ENCODE measurements at regions not wholly inside any gene's neighbourhood (a gene's known extent, or its start where the extent isn't known, plus 50 kb on each side); places are given as distances from the start of the nearest gene placed in this dataset.

DNA sequence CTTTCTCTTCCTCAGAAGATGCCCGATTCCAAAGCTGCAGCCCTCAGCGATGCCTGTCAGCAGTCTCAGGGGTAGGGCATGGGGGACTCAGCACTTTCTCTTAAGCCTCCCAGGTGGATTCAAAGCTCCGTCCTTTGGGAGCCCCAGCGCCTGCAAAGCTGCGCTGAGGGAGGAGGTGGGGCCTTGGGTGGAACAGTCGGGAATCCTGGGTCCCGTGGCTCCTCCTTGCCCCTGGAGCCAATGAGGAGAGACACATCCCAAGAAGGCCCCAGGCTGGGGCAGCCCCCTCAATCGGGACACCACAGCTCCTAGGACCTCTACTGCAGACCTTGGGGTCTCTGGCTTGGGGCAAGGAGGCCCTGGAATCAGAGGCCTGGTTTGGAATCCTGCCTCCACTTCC, 227.5 kb upstream of the IGF1R start:
- no peak for DNase-seq (ENCODE audit: low spot score)

GRCh38 chr15:98421419-98422129, 226.8 kb upstream of the IGF1R start:
- DNase-seq (ENCODE audit: low spot score) = peak; percentile 80

DNA sequence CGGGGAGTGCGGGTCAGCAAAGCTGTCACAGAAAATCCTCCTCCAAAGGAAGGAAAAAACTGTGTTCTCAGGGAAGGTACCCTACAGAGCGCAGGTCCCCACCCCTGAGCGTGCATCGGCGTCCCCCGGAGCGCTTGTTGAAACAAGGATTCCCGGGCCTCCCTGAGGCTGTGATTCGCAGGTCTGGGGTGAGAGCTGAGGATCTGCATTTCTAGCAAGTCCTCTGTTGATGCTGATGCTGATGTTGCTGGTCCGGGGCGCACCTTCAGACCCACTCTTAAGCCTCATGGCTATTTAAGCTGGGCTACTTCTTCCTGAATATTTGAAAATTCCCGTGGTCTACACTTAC, 226.2 kb upstream of the IGF1R start:
- DNase-seq (ENCODE audit: low spot score) = no peak

GRCh38 chr15:98425173-98425572, 223.2 kb upstream of the IGF1R start:
- no peak for DNase-seq (ENCODE audit: low spot score)

GRCh38 chr15:98427321-98427720, 221.0 kb upstream of the IGF1R start:
- no peak for DNase-seq (ENCODE audit: low spot score)

DNA sequence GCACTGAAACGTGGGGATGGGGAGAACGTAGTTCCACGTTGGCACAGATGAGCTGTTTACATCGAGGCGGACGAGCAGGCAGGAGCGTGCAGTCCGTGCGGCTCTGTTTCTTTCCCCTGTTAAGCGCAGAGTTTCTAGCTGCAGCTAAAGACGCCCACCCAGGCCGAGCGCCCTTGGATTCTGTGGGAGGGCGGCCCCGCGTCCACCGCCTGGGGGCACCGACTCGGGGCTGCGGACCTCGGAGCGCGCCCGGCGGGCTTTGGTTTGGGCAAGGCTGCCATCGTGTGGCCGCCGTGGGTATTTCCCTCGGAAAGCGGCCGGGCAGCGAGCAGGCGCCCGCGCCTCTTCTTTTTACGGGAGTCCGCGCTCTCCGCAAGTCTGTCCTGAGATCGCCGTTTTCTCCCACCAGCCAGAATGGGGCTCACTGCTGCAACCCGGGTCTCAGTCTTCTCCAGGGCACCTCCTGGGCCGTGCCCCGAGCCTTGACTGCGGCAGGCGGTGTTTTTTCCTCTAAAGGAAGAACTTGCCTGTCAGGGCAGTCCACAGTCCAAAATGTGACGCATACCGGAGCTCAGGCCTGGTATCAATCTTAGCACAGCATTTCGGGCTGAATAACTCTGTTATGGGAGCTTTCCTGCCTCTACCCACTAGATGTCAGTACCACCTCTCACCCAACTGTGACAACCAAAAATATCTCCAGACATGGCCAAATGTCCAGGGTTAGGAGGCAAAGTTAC, 219.9 kb upstream of the IGF1R start:
- DNase-seq (ENCODE audit: low spot score) = peak; percentile 86

DNA sequence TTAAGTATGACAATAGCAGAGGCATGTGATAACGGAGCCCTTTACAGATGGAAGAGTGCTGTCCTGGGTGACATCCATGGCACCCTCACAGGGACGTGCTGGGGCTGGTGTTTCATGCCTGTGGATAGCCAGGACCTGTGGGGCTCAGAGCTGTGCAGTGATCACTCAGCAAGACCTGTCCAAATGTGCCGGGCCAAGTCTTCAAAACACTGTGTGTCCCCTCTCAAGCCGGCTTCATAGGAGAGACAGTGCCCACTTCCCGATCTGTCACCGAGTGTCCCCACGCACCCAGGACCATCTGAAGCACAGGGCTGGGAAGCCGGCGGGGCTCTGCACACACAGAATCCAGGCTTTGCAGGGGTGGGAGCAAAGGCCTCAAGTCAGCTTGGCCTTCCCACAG, 217.2 kb upstream of the IGF1R start:
- no peak for DNase-seq (ENCODE audit: low spot score)

- DNase-seq (ENCODE audit: low spot score) = peak; percentile 50
These were observed 215.0 kb upstream of the IGF1R start for GRCh38 chr15:98433346-98433745.

GRCh38 chr15:98433856-98434255, 214.5 kb upstream of the IGF1R start:
- no peak for DNase-seq (ENCODE audit: low spot score)

DNA sequence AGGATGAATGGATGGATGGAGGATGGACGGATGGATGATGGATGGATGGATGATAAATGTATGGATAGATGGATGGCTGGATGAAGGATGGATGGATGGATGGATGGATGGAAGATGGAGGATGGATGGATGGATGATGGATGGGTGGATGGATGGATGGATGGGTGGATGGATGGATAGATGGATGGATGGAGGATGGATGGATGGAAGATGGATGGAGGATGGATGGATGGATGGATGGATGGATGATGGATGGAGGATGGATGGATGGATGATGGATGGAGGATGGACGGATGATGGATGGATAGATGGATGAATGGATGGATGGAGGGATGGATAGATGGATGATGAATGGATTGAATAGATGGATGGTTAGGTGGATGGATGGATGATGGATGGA, 210.6 kb upstream of the IGF1R start:
- no peak for DNase-seq (ENCODE audit: low spot score)

GRCh38 chr15:98438326-98438725, 210.0 kb upstream of the IGF1R start:
- no peak for DNase-seq (ENCODE audit: low spot score)

DNA sequence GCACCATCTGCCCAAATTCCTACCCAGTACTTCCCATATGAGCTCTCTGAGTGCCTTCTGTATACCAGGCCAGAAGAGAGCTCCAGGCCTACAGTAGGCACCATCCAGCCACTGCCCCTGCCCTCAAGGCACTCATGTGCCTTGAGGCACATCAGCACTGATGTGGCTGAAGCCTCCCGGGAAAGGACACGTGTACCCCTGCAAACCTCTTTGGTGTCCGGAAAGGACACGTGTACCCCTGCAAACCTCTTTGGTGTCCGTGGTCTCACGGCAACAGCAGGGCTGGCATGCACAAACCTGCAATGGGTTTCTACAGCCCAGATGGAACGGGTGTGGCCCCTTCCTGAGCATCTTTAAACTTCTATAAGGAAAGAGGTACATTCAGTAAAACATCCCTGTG, 209.4 kb upstream of the IGF1R start:
- no peak for DNase-seq (ENCODE audit: low spot score)

DNA sequence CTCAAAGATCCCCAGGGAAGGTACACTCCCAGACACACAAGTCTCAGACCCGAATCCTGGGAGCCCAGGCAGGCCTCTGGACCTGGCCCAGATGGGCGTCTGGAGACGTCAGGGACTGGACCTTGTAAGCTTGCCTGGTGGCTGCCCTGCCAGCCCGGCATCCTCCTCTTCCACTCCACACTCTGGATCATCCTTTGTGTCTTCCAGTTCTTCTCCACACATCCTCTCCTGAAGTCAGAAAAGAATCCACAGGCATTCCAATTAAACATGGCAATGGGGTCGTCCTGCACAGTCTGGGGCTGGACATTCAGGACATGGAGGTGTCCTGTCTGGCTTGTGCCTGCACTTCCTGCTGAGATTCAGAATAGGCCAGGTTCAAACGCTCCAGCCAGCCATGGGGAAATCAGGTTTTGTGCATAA, 208.8 kb upstream of the IGF1R start:
- no peak for DNase-seq (ENCODE audit: low spot score)

GRCh38 chr15:98440917-98441316, 207.4 kb upstream of the IGF1R start:
- no peak for DNase-seq (ENCODE audit: low spot score)

DNA sequence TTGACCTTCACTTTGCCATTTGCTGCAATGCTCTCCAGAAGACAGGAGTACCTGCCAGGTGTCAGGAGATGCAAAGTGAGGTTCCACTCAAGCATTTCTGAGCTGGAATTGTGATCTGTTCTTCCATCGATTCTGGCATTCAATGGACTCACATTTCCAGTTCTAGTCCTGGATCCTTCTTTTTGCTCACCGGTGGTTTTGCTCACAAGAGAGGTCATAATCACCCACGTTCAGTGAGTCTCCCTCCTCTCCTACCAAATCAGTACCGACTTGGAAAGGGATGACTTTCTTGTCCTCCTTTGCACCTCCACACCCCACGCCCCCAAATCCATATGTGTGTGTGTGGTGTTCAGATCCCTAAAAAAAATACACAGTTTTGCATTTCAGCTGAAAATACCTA, 206.7 kb upstream of the IGF1R start:
- no peak for DNase-seq (ENCODE audit: low spot score)

DNA sequence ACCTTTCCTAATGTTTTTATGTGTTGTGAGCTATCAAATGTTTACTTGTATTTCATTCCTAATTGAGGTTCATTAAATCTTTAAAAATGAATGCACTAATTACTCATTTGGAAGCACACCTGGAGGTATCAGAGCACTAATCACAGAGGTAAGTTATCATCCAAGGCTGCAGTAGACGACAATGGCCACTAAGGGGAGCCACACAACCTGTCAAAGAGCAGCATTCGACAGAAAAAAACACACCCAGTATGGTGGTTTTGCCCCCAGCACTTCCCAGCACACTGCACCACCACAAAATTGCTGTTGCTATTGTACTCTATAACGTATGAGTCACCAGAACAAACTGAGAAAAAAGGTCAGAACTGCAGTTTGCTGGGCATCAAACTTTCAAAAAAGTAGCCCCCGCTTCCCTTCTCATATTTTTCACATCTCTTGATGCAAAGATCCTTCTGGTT, 205.9 kb upstream of the IGF1R start:
- peak; percentile 88 for DNase-seq (ENCODE audit: low spot score)

GRCh38 chr15:98442901-98443300, 205.4 kb upstream of the IGF1R start:
- no peak for DNase-seq (ENCODE audit: low spot score)

GRCh38 chr15:98443526-98443925, 204.8 kb upstream of the IGF1R start:
- DNase-seq (ENCODE audit: low spot score) = no peak

GRCh38 chr15:98444138-98444537, 204.2 kb upstream of the IGF1R start:
- no peak for DNase-seq (ENCODE audit: low spot score)

DNA sequence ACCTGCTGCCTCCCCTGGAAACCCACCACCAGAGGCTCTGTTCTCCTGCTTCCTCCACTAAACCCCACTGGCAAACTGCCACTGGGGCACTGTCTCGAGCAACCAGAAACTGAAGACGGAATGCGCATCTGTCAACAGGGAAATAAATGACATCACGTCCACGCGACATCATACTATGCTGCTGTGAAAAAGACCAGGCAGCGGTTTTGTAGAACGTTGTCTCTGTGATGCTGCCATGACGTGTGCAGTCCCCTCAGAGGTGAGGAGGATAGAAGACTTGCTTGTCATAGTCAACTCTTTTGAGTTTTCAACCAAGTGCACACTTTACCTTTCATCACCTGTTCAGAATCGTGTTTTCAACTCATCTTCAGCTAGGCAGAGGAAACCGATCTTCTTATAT, 203.0 kb upstream of the IGF1R start:
- no peak for DNase-seq (ENCODE audit: low spot score)

DNA sequence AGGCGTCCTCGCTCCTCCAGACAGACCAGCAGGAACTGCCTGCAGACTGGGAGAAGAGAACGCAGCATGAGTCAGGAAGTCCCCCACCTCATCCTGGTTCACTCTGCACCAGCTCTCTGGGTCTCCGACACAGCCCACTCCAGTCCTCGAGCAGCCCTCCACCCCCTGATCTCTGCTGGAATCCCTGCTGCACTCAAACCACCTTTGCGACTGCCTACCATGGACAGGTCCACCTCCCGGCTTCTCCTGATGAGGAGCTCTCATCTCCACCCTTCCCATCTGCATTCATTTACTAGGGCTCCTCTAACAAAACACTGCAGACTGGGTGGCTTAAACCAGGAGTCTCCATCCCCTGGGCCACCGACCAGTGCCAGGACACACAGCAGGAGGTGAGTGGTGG, 202.3 kb upstream of the IGF1R start:
- no peak for DNase-seq (ENCODE audit: low spot score)

DNA sequence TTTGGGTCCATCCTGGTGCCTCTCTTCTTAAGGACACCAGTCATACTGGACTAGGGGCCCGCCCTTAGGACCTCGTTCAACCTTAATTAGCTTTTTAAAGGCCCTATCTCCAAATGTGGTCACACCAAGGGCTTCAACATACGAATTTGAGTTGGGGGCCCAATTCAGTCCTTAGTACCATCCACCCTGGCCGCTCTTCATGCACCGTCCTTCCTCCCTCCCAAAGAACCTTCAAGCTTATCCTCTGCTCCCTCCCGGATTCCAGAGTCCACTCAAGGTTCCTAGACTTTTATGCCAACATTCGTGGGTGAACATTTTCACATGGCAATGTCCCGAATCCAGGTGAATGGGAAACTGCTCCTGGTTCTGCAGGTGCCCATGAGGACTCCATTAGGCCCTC, 201.3 kb upstream of the IGF1R start:
- no peak for DNase-seq (ENCODE audit: low spot score)

DNA sequence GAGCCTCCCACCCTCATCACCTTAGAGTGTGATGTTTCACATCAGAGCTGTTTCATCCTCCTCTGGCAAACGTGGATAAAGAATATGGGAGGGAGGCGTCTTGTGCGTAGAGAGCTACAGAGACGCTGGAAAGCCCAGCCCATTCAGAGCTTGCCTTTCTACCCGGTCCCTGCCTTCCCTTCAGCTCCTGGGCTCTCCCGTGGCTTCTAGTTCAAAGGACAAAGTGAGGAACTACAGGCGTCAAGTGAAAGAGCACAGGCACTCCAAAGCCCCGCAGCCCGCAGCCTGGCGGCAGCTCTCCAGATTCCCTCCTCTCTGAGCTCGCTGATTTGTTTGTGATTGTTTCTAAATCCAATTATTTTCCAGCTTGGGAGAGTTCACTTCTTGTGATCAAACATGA, 197.1 kb upstream of the IGF1R start:
- DNase-seq (ENCODE audit: low spot score) = no peak

DNA sequence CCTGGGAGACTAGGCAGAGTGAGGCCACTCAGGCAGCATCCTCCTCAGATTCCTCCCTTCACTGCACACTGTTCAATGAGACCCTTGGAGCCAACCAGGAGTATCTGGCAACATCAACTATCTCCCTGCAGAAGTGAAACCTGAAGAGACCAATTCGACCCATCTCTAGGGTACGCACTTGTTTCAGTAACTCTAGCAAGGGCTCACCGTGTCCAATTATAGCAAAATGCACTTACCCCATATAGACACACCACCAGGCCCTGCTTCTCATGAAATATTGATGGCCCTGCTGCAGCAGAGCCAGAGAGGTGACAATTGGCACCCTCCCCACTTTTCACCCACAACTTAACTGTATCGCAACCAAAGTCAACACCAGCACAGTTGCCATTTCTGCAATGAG, 196.1 kb upstream of the IGF1R start:
- no peak for DNase-seq (ENCODE audit: low spot score)

Data from AG08395 (cell line).